GM18511 (cell line): ENCODE measurements at regions not wholly inside any gene's neighbourhood (a gene's known extent, or its start where the extent isn't known, plus 50 kb on each side); places are given as distances from the start of the nearest gene placed in this dataset.
"Not testable (repeated sequence)": the region's sequence is repeated elsewhere in the genome, so short reads cannot be mapped to it uniquely, and the experiment has no call there.

ENCODE experiments used
- ATAC-seq: cut with Tn5 transposase; IDR thresholded peaks from one replicate; pipeline ENCODE4 v1.9.1; 2021; ENCODE audit warnings: mild to moderate bottlenecking, moderate library complexity; ENCODE audit not compliant: unreplicated experiment

DNA sequence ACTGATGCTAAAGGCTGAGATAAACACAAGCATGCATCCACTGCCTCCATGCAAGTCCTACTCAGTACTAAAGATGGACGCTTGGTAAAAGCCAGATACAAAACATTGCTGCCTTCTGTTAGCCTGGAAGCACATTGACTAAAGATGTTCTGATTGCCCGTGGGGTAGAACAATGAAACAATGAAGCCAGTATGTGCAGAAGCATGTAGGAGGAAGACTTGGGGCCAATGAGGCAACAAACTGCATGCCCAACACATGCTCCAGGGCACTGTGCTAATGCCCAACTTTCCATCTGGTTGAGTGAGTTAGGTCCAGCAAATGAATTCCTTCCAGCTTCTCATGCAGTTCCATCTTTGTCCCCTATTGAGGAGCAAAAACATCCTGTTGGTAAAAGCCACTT is 1245.5 kb downstream of the GATA3 start:
- no peak for ATAC-seq

GRCh38 chr10:9301148-9301547 is 1246.7 kb downstream of the GATA3 start:
- no peak for ATAC-seq

GRCh38 chr10:9301554-9301953 is 1247.1 kb downstream of the GATA3 start:
- no peak for ATAC-seq

DNA sequence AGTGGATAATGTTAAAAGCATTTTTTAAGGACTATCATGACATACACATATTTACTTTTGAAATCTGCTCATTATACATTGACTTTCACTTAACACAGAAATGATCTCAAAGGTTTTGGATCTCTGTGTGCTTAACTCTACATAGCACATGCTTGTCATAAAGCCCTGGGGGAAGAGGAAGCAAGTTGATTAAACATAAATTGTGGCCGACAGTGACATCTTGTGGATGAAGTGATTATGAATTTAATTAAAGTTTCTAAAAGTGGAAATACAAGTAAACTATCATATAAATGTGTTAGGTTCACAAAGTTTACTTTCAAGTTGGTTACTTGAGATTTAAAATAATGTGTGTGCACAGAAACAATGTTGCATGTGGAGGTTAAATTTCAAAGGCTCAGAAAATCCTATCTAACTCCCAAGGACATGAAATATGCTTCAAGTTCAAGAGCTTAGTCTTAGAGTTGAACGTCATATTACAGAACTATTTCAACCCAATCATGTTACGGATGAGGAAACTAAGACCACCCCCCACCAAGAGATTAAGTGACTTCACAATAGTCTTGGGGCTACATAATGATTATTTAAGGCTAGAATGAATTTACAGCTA is 1247.8 kb downstream of the GATA3 start:
- ATAC-seq = no peak

DNA sequence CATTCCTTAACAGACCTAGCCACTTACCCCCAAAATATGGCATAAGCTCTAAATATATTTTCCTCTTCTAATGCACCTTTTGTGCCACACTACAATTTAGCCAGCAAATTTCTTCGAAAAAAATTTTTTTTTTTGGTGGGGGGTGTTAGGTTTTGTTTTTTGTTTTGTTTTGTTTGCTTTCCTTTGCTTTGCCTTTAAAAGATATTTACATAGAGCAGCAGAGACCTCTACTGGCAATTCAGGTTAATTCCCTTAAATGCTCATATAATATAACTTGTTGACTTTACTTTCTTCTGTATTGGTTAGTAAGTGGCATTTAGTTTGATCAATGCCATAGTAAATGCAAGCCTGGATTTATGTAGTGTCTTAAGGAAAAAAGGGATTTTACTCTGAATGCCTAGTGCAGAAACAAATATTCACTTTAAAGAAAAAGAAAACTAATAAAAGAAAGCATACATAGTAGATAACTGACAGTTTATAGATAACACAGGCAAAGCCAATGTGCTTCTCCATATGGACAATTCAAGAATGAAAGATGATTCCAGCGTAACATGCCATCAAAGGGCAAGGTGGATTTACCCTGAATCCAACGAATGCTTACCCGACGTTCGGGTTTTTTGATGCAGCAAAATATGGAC is 1250.6 kb downstream of the GATA3 start:
- no peak for ATAC-seq

GRCh38 chr10:9311702-9312499 is 1257.4 kb downstream of the GATA3 start:
- ATAC-seq = no peak

DNA sequence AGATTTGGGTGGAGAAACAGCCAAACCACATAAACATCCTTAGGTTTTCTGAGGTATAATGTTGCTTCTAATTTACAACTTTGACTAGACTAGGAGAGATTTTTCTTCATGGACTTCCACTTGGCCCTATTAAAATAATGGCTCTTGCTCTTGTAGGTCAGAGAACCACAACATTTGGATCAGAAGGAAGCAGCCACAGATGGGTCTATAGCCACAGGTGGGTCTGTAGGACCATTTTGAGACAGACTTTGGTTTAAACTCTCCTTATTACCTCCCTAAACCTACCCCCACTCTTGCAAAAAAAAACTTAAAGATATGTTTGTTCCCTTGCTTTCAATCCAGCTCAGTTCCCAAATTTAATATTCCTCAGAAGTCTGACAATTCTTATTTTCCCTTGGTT is 1260.8 kb downstream of the GATA3 start:
- ATAC-seq = no peak

DNA sequence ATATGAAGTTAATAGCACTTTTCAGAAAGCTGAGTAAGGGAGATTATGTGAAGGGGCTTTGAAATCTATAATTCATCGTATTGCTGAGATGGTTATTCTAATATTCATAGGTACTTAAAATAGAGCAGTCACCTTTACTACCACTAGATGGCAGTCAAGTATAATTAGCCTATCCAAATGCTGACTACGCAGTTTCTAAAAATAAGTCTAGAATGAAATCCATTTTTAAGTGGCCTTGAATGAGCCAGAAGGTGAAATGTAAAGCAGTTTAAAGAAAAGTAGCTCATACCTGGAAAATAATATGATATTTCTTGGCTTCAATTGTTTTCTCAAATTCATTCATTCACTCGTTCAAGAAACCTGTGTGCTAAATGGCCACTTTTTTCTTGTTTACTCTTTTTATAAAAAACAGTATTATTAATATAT is 1277.1 kb downstream of the GATA3 start:
- peak; percentile 86 for ATAC-seq

- no peak for ATAC-seq
These were observed 1279.8 kb downstream of the GATA3 start for GRCh38 chr10:9334270-9334669.

GRCh38 chr10:9339716-9340115 is 1285.2 kb downstream of the GATA3 start:
- no peak for ATAC-seq

DNA sequence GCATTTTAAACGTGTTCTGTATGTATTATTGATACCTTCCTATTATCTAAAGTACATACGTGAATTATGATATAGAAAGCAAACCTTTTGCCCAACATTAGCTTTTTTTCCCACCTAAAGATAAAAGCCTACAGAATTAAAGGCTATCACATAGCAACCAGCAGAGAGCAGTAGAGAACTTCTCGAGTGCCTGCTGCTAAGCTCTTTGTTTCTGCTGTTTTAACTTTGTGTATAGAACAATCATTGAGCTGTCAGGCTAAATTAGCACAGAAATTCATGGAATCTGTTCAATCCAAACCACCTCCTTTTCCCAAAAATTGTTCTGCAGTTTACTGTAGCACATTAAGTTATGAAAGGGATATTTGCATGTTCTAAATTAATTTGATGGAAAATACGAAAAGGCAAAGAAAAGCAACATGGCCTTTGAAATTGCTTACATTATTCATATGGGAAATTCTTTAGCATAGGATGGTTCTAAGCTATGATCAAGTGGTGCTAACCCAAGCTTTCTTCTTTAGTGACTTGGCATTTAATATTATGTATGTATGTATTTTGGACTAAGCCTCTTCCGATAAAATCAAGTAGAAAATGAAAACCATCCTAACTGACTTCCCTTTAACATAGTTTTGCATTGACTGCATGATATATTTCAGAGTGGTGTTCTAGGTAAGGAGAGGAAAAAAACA is 1288.5 kb downstream of the GATA3 start:
- no peak for ATAC-seq

DNA sequence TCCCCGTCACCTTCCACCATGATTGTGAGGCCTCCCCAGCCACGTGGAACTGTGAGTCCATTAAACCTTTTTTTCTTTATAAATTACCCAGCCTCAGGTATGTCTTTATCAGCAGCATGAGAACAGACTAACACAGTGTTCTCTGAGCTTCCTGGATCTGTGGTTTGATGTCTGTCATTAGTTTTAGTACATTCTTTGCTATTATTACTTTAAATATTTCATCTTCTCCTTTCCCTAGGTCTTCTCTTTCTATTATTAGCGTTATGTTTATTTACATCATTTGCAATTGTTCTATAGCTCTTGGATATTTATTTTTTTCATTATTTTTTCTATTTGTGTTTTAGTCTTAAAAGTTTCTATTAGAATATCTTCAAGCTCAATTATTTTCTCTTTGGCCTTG is 1293.4 kb downstream of the GATA3 start:
- not testable (repeated sequence) for ATAC-seq

DNA sequence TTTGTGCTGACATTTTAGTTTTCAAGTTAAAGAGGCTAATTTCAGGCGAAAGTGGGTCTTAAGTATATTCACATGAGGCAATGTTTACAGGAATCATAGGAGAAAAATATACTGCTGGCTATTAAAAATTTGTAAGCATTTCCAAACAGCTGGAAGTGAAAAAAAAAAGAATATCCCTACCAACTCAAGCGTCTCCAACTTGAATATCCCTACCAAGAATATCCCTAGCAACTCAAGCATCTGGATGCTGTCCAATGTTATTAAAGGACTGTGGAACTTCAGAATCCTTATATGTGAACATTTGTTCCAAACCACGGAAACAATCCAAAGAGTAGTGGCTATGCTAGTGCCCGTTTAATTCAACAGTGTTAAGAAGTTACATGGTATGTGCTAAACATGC is 1303.0 kb downstream of the GATA3 start:
- no peak for ATAC-seq

- ATAC-seq = no peak
These were observed 1308.2 kb downstream of the GATA3 start for GRCh38 chr10:9362721-9363120.

DNA sequence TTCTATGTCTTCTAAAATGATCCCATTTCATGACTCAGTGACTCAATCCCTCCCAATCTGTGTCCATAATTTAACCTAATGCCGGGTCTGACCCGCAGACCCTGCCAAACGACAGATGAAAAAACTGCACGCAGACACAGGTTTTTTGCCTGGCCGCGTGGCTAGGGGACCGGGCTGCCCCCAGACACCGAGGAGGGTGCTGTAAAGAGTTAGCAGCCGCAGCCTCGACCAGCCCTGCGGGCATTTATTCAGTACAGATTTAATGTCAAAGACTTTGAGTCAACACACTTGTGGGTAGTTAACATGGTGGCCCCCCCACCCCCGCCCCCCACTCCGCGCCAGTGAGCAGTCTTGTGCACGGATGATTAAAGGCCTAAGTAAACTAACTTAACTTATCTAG is 1324.7 kb downstream of the GATA3 start:
- no peak for ATAC-seq

DNA sequence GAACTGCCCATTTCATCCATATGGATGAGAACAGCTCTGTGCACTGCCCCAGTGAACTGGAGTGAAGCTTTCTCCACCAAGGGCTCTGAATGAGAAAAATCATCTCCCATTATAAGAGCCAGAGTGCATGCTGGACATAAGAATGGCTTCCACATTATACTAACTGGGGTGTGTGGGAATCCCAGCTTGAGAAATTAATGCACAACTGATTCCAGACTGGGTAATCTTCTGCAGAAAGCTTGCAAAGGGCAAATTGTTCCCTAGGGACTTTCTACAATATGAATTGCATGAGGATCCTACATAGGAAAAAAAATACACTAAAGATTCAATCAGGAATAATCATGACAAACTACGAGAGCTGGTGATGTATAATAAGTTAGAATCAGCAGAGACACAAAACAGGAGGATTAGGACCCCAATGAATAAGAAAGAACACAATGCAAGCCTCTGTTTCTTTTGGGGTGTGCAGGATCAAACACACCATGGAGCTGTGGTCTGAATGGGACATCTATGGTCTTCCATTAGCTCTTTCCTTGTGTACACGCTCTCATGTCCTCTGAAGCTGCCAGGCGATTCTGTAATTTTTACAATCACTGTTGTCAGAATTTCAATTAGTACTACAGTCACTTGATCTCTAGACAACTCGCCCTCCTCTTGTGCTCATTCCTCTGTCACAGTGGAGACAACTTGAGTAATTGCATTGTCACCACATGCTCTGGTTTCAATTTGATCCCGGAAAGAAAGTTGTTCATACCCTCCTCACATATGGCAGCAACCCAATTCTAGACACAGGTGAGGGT is 1327.4 kb downstream of the GATA3 start:
- ATAC-seq = no peak

GRCh38 chr10:9382533-9382866 is 1328.0 kb downstream of the GATA3 start:
- ATAC-seq = no peak

GRCh38 chr10:9390516-9390915 is 1336.0 kb downstream of the GATA3 start:
- ATAC-seq = no peak

- ATAC-seq = no peak
These were observed 1344.9 kb downstream of the GATA3 start for GRCh38 chr10:9399275-9399983.

GRCh38 chr10:9402067-9402466 is 1347.6 kb downstream of the GATA3 start:
- not testable (repeated sequence) for ATAC-seq
